CD14-positive monocyte (primary cell): ENCODE measurements at regions not wholly inside any gene's neighbourhood (a gene's known extent, or its start where the extent isn't known, plus 50 kb on each side); places are given as distances from the start of the nearest gene placed in this dataset.

Experiments used
- DNase-seq, 3 donors: peaks; one replicate each; pipeline ENCODE4 v3.0.0-alpha.2; 2011 to 2022
- H2AFZ ChIP-seq: 2 replicates; pipeline ENCODE4 v1.6.0; 2012; ENCODE audit warnings: mild to moderate bottlenecking, low read depth, low read length, inconsistent platforms; ENCODE audit not compliant: insufficient read depth, poor library complexity, severe bottlenecking
- H3K27ac ChIP-seq, 2 donors: 1 replicate in 1 of 2; 2 replicates in 1 of 2; pipeline ENCODE4 v1.5.1; 2012 to 2013; ENCODE audit warnings: low read length in 2 of 2, control low read depth in 1 of 2, inconsistent platforms in 1 of 2, low read depth in 1 of 2, mild to moderate bottlenecking in 1 of 2
- H3K27me3 ChIP-seq, 2 donors: one replicate each; pipeline versions ENCODE4 v1.6.0 to v1.6.1; 2011 to 2013; ENCODE audit warnings: low read length in 2 of 2; ENCODE audit not compliant: control insufficient read depth in 2 of 2, insufficient read depth in 2 of 2
- H3K36me3 ChIP-seq, 2 donors: replicated peaks in 1 of 2; 1 replicate in 1 of 2; 2 replicates in 1 of 2; pipeline versions ENCODE4 v1.5.1 to v1.6.1; 2012 to 2013; ENCODE audit warnings: low read length in 2 of 2, control low read depth in 1 of 2, inconsistent platforms in 1 of 2, mild to moderate bottlenecking in 1 of 2; ENCODE audit not compliant: insufficient read depth in 2 of 2, control insufficient read depth in 1 of 2
- H3K4me1 ChIP-seq, 2 donors: 1 replicate in 1 of 2; 2 replicates in 1 of 2; pipeline versions ENCODE4 v1.5.1 to v1.6.1; 2012 to 2013; ENCODE audit warnings: low read length in 2 of 2, control low read depth in 1 of 2, inconsistent platforms in 1 of 2, mild to moderate bottlenecking in 1 of 2, moderate library complexity in 1 of 2; ENCODE audit not compliant: insufficient read depth in 2 of 2, control insufficient read depth in 1 of 2
- H3K4me2 ChIP-seq: replicated peaks from 2 replicates; pipeline ENCODE3; 2012; ENCODE audit warnings: low read length, moderate library complexity, mild to moderate bottlenecking; ENCODE audit not compliant: poor library complexity, severe bottlenecking; ENCODE audit errors: extremely low read depth
- H3K4me3 ChIP-seq, 3 experiments: fragments of 200-600 bp in 1 of 3; sonication (generic) in 1 of 3; replicated peaks in 1 of 3; 1 replicate in 2 of 3; 2 replicates in 1 of 3; pipeline ENCODE4 v1.5.1; 2011 to 2013; ENCODE audit warnings: low read length in 3 of 3, mild to moderate bottlenecking in 3 of 3, control low read depth in 2 of 3, low read depth in 2 of 3, inconsistent platforms in 1 of 3, moderate library complexity in 1 of 3
- H3K79me2 ChIP-seq: 2 replicates; pipeline ENCODE4 v1.6.0; 2012; ENCODE audit warnings: mild to moderate bottlenecking, control low read depth, inconsistent platforms, low read length, moderate library complexity; ENCODE audit not compliant: insufficient read depth
- H3K9ac ChIP-seq: 2 replicates; pipeline ENCODE4 v1.6.0; 2017; ENCODE audit warnings: low read length, mild to moderate bottlenecking; ENCODE audit not compliant: insufficient read depth, poor library complexity, severe bottlenecking
- H3K9me3 ChIP-seq, 2 donors: replicated peaks in 1 of 2; 1 replicate in 1 of 2; 2 replicates in 1 of 2; pipeline versions ENCODE4 v1.5.1 to v1.6.1; 2012 to 2013; ENCODE audit warnings: low read length in 2 of 2, control low read depth in 1 of 2; ENCODE audit not compliant: control insufficient read depth in 1 of 2, insufficient read depth in 1 of 2
- H4K20me1 ChIP-seq: 2 replicates; pipeline ENCODE4 v1.6.0; 2012; ENCODE audit warnings: mild to moderate bottlenecking, low read length, control low read depth, moderate library complexity; ENCODE audit not compliant: insufficient read depth
- H3K27ac Mint-ChIP-seq, 7 donors: one replicate each; pipeline ENCODE4 v1.8.0; 2020; ENCODE audit warnings: mild to moderate bottlenecking in 7 of 7, mixed read lengths in 7 of 7, moderate library complexity in 6 of 7, inconsistent platforms in 2 of 7
- H3K27me3 Mint-ChIP-seq, 3 donors: one replicate each; pipeline ENCODE4 v1.8.0; 2021 to 2022; ENCODE audit warnings: low read depth in 3 of 3, mild to moderate bottlenecking in 3 of 3, mixed read lengths in 3 of 3, moderate library complexity in 3 of 3, inconsistent platforms in 1 of 3
- H3K36me3 Mint-ChIP-seq, 2 donors: one replicate each; pipeline ENCODE4 v1.8.0; 2020; ENCODE audit warnings: mixed read lengths in 2 of 2, inconsistent platforms in 1 of 2, mild to moderate bottlenecking in 1 of 2
- H3K4me1 Mint-ChIP-seq: one replicate; pipeline ENCODE4 v1.8.0; 2020; ENCODE audit warnings: mild to moderate bottlenecking, mixed read lengths
- H3K4me3 Mint-ChIP-seq, 2 donors: one replicate each; pipeline ENCODE4 v1.8.0; 2020; ENCODE audit warnings: mild to moderate bottlenecking in 2 of 2, mixed read lengths in 2 of 2, moderate library complexity in 1 of 2
- H3K9me3 Mint-ChIP-seq, 7 donors: one replicate each; pipeline ENCODE4 v1.8.0; 2020 to 2022; ENCODE audit warnings: mixed read lengths in 7 of 7, mild to moderate bottlenecking in 6 of 7, moderate library complexity in 6 of 7, inconsistent platforms in 2 of 7
- CTCF ChIP-seq: fragments of 200-600 bp; IDR thresholded peaks from one replicate; pipeline ENCODE4 v1.8.0; 2022; ENCODE audit warnings: antibody characterized with exemption, mild to moderate bottlenecking
- WGBS: methylation state at CpG from one replicate; pipeline ENCODE4 v1.1.5; 2013; ENCODE audit warnings: missing lambda C conversion rate; ENCODE audit not compliant: insufficient coverage; 5-methylcytosine and 5-hydroxymethylcytosine counted together
- intact Hi-C, 2 donors: fragments of 100-400 bp; cut with micrococcal nuclease; formaldehyde crosslinking; loops; one replicate each; pipeline versions ENCODE4 v1.15.0 to v1.15.1; 2023

- Mint-ChIP-seq H3K27ac (no peak overlapping the region), H3K4me3 (no peak overlapping the region), H3K4me1 (no peaks in the 10 kb centered on the region), H3K27me3 (no peaks in the 10 kb centered on the region), H3K36me3 (no peaks in the 10 kb centered on the region), H3K9me3 (no peaks in the 10 kb centered on the region)
- intact Hi-C loops = no loop called here
- no peak overlapping the region for H3K27ac ChIP-seq
- H3K79me2 ChIP-seq = no peaks in the 10 kb centered on the region
- H4K20me1 ChIP-seq = no peaks in the 10 kb centered on the region
- no peak overlapping the region for H3K9ac ChIP-seq
- no peaks in the 10 kb centered on the region for H3K27me3 ChIP-seq
- no peak overlapping the region for H3K4me2 ChIP-seq
- TF ChIP-seq CTCF = no peak
- H3K4me3 ChIP-seq = no peak overlapping the region
- H3K36me3 ChIP-seq = no peaks in the 10 kb centered on the region
- 92% methylated on average over 7 of the region's 9 CpGs for WGBS
- no peak for DNase-seq
- H3K9me3 ChIP-seq = no peaks in the 10 kb centered on the region
- H3K4me1 ChIP-seq = no peaks in the 10 kb centered on the region
- H2AFZ ChIP-seq = no peak overlapping the region
These were observed 339.6 kb downstream of the CYRIA start for GRCh38 chr2:16325976-16326510.

GRCh38 chr2:16325016-16325975 lies 340.3 kb downstream of the CYRIA start:
- Mint-ChIP-seq H3K27me3 (no peaks in the 10 kb centered on the region), H3K9me3 (no peaks in the 10 kb centered on the region), H3K36me3 (no peaks in the 10 kb centered on the region), H3K27ac (no peak overlapping the region), H3K4me3 (no peak overlapping the region), H3K4me1 (no peaks in the 10 kb centered on the region)
- DNase-seq = no peak
- no peak overlapping the region for H3K27ac ChIP-seq
- no peaks in the 10 kb centered on the region for H3K27me3 ChIP-seq
- no peak for TF ChIP-seq CTCF
- no peak overlapping the region for H3K4me3 ChIP-seq
- intact Hi-C loops = no loop called here
- no peak overlapping the region for H3K4me2 ChIP-seq
- no peaks in the 10 kb centered on the region for H3K36me3 ChIP-seq
- H3K79me2 ChIP-seq = no peaks in the 10 kb centered on the region
- WGBS = 90% methylated on average over 12 of the region's 14 CpGs
- H3K9ac ChIP-seq = no peak overlapping the region
- no peaks in the 10 kb centered on the region for H3K4me1 ChIP-seq
- H4K20me1 ChIP-seq = no peaks in the 10 kb centered on the region
- no peaks in the 10 kb centered on the region for H3K9me3 ChIP-seq
- no peak overlapping the region for H2AFZ ChIP-seq
